MV-4-11 (cell line): ENCODE measurements at regions not wholly inside any gene's neighbourhood (a gene's known extent, or its start where the extent isn't known, plus 50 kb on each side); places are given as distances from the start of the nearest gene placed in this dataset.

ENCODE experiments used
- DNase-seq: peaks from one replicate; lab custom pipeline; 2025; lab: John Stamatoyannopoulos, UW

DNA sequence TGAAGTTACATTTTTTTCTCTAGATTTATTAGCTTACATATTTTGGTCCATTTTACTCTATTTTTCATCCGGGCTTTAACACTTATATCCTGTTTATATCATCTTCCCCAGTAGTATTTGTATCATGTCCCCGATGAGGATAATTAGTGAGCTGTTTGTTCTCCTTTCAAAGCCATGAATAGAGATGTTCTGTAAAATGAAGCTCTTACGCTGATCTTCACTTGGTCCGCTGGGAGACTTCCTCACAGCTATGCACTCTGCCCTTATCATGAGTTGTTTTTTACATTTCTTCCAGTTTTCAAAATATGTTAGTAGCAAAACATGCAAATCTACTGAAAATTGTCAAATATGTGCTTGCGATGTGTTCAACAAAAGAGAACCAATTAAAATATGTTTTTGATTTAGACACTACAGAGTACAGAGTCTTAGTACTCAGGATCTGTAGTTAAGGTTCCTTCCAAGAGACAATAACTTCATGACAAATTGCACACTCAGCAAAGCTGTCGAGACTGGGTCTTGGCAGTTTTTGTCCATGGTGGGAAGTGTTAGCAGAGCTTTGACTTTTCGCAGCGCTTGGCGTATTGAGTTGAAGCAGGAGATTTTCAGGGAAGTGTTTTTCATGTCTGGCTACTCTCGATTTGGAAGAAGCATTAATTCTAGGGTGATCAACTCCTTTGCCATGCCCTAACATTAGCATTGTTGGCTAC is 292.0 kb upstream of the ADAMTS5 start:
- no peak for DNase-seq

DNA sequence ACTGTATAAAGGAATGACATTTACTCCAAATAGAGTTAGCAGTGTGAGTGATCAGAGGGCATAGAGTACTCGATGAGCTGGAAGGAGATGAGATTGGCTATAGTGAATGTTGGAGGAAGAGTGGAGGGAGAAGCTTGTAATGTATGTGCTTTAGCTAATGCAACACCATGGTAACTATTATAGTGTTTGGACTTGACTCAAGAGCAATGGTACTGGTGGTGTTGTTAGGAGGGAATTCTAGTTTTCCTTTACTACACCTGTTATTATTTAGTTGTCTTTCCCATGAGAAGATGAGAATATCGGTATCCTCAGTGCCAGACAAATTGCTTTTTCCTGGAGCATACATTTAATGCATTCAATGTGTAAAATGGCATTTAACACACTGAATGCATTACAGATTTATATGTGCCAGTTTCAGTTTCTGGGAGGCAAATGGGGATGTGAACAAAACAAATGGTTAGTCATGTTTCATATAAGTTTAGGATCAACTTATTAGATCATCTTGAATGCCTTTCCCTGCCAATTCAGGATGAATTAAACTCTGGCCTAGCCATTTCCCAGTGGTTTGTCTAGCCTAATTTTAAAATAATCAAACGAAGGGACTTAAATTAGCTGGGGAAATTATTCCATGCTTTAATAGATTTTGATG is 291.1 kb upstream of the ADAMTS5 start:
- DNase-seq = no peak

DNA sequence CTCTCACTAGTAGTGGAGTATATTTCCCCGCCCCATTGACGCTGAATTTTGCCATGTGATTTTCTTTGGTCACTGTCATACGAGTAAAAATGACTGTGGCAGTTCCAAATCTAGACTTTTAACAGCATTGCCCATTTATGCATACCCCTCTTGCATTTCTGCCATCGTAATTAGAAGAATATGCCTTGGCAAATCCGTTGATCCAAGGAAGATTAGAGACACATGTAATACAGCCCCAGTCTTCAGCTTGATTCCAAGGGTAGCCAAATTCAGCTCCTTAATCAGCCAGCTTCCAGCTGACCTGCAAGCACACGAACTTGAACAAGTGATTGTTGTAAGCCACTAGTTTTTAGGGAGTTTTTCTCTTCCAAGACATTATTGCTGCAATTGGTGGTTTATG is 290.3 kb upstream of the ADAMTS5 start:
- no peak for DNase-seq

DNA sequence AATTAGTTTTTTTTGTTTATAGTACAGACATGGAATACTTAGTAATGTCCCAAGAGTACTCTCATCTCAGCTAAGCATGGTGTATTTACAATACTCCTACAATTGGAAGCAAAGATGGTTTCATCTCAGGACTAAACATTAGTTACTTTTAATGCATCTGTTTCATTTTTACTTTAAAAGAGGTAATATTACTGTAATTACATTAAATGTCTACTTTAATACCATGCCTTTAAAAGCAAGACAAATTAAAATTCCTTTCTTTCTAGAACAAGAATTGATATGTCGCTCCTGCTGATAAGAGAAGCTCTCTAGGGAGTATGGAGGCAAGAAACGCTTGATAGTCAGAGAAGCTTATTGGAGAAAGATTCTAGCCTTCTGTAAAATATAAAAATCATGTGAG is 284.9 kb upstream of the ADAMTS5 start:
- no peak for DNase-seq

DNA sequence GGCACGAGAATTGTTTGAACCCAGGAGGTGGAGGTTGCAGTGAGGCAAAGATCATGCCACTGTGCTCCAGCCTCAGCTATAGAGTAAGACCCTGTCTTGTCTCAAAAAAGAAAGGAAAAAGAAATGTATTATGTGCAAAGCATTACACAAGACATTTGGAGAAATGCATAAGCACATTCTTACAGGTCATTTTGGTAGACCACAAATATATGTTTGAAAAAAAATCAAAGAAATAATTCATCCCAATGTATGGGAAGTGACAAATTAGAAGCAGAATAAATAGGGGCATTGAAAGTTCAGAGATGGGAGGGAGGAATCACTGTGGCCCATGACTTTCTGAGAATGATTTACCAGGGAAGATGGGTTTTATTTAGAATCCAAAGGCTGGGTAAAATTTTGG is 283.5 kb upstream of the ADAMTS5 start:
- DNase-seq = no peak

DNA sequence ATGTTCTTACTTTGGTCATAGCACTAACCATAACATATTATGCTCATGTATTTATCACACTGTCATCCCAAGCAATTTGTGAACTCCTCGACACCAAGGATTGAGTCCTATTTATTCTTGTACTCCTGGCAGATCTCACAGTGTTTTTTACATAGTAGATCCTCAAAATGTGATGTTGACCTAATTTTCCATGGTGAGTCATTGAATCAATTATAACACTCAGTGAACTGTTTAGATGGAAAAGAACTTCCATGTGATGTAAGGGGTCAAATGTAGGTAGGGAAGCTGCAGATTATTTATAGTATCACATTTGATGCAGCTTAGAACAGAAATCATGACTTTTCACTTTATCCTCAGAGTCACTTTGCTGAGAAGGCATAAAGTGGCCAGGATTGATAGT is 281.9 kb upstream of the ADAMTS5 start:
- DNase-seq = no peak

DNA sequence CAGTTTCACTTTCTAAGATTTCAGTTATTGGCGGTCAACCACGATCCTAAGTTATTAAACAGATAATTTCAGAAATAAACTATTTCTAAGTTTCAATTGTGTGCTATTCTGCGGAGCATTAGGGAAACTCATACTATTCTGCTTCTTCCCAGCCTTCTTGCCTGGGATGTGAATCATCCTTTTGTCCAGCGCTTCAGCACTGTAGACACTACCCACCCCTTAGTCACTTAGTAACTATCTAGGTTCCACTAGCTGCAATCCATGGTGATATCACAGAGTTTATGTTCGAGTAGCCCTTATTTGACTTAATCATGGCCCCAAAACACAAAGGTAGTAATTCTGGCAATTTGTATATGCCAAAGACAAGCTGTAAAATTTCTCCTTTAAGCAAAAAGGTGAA is 279.9 kb upstream of the ADAMTS5 start:
- no peak for DNase-seq

DNA sequence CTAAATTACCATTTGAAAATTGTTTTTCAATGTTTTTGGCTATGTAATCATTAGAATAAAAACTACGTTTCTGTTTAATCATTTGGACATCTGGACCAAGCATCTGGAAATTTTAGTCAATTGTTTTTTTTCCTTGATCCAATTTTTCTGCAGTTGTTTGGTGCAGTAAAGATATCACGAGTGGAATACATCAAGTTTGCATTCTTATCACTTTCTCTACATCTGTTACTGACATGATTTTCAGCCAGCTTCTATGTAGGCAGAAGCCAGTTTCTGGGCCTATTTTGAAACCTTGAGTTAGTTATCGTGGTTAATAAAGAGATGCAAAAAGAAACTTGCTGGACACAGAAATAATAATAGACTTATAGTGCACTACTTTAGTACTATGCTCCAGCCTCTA is 277.9 kb upstream of the ADAMTS5 start:
- no peak for DNase-seq

DNA sequence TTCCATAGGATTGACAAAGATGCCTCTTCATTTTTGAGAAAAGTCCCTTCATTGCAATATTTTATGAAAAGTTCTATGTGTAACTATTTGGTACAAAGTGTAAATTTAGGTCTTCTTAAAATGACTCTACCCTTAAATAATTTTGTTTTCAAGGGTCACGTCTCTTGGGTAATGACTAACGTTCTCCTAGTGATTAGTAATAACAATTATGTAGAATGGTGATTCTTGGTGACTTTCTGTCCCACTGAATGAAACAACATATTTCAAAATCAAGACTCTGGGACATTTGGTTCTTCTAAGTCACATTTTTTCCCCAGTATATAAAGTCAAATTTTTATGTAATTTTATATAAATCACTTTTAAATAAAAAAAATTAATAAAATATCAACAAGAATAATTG is 277.5 kb upstream of the ADAMTS5 start:
- no peak for DNase-seq

DNA sequence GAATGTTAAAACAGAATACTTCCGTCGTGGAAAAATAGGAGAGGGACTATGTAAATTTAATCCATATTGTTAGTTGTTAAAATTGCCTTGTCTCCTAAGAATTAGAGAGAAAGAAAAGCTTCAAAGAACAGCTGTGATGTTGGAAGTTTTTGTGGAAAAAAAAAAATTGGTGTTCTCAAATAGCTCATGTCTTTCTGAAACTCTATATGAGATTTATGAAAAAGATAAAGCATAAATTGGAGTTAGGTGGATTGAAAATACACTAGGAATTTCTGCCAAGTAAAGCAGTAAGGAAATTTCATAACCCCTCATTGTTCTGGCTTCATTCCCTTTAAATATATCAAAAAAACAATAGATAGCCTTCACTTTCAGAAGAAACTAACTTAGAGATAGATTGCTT is 274.0 kb upstream of the ADAMTS5 start:
- DNase-seq = no peak

DNA sequence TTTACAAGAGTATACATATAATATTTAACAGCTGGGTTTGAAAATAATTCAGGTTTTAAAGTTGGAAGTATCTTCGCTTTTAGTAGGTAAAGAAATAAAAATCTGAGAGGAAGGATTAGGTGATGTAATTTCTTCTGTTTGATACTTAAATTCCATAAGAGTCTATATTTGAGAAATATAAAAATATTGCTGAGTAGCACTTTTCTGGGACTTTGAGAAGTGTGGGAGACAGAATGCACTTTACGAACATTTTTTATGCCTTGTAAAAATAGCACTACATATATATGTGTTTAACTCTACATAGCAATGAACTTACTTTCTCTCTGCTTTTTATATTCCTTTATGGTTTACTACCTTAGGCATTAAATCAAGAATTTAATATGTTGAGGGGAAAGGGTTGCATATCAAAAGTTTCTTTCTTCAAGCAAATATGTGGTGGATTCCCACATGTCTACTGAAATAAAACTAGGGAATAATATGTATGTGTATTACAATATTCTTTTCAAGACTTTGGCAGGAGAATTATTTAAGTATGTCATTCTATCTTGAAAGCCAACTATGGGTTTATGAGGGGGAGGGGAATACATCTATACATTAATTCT is 266.7 kb upstream of the ADAMTS5 start:
- DNase-seq = no peak

DNA sequence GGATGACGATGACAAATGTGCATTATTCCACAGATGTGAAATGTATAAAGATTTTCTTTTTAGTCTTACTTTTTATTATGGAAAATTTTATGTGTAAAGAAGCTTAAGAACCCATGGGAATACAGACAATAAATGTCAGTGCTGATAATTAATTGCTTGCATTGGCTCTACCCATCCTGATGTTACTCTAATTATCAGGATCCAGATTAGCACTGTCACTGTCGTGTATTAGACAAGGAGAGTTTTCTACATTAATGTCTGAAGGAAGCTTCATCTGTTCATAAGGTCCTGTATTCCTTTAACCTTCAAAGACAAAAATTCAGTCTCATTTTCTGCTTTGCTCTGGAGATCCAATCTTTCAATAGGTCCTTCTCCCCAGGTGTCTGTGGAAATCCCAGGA is 259.1 kb upstream of the ADAMTS5 start:
- no peak for DNase-seq

DNA sequence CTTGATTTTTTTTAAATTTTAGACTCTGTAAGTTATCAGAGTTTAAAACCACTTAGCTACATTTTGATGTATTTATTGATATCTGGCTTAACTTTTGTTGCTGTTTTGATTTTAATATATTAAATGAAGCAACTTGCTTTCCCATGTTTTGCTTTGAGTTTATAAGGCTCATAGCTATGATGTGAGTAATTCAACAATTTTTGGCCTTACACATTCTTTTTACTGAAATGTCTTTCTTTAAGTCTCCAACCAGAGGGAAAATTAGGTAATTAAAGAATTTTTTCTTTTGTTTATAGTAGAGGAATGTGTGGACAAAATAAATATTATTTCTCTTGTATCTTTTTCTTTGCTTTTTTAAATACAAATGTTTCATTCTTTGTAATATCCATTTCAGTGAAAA is 258.3 kb upstream of the ADAMTS5 start:
- DNase-seq = no peak

DNA sequence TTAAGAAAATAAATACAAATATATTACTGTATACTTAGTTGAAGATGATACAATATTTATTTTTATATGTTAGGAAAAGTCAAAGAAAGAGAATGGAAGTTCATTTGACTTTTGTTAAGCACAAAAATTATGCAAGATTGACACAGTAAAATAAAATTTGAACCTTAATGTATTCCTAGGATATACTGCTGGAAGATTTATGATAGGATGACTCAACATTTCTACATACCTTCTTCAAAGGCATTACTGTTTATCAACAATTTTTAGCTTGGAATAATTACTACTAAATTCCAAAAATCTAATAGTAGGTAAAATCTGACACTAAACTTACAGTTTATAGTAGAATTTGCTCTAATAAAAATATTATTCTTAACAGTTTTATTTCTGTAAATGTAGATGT is 257.3 kb upstream of the ADAMTS5 start:
- DNase-seq = no peak

DNA sequence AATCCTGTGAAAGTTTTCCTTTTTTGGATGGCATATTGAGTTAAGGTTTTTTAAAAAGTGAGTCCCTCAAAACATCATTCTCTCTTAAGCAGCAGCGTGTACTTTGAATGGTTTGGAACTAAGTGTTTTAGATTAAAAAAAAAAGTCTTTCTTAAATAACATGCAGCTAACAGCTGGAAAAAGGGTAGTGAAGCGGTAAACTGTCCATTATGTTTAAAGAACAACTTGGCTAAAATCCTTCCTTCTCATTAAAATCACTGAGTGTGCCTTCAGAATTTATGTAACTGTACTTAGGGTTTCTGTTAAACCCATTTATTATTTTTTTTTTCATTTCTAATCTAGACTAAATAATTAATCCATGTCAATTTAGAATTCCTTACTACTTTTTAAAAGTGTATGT is 254.2 kb upstream of the ADAMTS5 start:
- DNase-seq = no peak

DNA sequence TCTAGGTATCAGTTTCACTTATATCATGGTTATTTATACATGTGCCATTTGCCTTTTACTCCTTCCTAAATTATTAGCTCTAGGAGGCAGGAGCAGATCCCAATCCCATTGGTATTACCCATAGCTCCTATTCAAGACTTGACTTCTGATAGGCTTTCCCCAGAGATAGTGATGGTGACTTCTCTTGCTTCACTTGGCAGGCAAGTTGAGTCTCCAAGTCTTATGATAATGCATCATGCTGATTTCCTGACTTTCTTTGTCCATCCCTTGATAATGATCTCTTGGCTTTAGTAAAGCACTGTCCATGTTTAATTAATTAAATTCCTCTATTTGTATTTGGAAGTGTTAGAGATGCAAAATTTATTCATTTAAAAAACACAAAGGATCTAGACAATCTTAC is 253.5 kb upstream of the ADAMTS5 start:
- DNase-seq = no peak

DNA sequence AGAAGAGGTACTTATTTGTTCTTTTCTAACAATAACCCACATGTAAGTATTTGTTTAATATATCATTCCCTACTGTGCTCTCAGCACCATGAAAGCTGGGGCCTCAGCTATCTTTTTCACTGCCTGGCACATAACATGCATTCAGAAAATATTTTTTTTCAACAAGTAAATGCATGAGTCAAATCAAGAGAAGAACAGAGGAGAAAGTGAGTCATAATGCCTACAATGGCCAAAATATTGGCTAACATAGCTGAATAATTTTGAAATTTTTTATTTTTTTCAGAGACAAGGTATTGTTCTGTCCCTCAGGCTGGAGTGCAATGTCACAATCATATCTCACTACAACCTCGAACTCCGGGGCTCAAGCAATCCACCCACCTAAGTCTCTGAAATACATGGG is 252.2 kb upstream of the ADAMTS5 start:
- DNase-seq = no peak

DNA sequence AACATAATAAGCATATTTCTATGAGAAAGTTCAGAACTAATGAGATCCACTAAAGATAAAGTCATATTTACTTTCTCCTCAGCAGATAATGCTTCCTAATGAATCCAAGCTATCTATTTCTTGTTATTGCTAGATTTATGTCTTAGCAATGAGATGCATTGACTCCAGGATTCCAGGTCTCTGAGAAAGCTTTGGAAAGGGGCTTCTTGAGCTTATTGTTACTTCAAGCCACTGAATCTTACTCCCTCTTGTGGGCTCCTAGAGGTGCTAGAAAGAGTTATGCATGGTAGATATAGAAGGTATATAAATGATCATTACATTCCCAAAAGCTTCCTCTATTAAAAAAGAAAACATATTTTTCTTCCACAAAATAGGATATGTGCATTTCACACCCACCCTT is 246.4 kb upstream of the ADAMTS5 start:
- DNase-seq = no peak

DNA sequence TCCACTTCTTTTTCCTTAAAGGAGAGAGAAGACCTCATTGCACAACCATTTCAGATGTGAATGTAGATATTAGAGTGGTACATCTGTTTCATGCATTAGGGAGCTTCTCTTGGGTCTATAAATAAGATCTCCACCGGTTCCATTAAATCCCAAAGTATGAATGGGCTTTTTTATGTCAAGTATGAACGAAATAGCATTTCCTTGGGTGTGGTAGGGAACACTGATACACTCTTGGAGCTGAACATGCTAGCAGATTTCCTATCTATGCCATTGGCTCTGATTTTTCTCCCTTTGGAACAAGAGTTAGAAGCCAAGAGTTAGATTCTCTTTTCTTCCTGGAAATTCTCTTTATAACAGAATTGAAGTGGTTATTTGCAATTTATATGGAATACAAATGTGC is 245.6 kb upstream of the ADAMTS5 start:
- DNase-seq = no peak

DNA sequence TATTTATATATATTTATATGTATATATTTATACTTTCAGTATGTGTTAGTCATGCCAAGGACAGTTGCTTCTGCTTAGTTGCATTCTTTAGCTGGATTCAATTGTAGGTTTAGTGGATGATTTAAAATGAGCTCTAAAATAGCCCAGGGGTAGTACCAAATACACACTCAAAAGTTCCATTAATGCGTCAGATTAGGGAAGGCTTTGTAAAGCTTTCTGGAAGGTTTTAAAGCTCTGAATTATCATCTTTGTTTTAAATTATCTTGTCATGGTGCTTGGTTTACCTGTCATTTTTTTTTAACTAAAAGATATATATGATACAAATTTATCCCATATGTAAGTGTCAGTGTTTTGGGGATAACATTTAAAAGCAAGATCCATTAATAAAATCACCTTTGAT is 242.7 kb upstream of the ADAMTS5 start:
- DNase-seq = no peak

DNA sequence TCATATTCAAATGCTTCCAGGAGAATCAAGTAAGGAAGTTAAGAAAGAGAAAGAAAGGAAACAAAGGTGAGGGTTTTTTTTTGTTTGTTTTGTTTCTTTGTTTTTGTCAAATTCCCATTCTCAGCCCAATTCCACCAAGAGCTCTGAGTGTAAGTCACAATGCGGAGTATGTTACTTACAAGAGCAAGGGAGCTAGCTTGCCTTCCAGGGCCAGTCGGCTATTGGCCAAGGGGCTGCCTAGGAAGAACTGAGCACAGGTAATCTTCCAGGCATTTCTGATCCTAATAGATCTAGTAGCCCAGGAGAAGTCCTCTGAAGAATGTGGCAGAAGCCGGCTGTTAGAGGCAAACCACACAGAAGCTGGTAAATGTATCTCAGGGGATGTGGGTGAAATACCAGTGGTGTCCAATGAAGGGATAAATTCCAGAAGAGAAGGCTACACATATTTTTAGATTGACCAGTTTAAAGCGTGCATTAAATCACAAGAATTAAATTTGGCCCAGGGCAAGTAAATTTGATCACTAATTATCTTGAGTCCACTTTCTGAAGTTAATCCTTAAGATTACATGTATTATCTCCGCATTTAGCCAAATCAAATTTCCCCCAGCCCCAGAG is 239.6 kb upstream of the ADAMTS5 start:
- DNase-seq = no peak

DNA sequence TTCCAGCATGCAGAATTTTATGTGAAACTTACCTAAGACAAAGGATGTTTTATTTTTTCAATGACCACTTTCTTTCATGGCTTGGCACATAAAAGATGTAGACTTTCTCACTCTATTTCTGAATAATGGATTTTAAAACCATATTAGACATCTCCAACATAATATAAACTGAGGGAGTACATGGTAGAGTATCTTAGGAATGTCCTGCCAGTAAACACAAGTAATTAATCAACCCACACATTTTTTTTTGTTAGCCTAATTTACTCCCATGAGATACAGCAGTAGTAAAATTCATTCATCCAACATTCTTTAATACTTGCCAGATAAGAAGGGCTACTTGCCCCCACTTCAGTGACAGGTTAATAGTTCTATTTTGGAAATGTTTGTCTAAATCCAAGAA is 235.4 kb upstream of the ADAMTS5 start:
- no peak for DNase-seq

DNA sequence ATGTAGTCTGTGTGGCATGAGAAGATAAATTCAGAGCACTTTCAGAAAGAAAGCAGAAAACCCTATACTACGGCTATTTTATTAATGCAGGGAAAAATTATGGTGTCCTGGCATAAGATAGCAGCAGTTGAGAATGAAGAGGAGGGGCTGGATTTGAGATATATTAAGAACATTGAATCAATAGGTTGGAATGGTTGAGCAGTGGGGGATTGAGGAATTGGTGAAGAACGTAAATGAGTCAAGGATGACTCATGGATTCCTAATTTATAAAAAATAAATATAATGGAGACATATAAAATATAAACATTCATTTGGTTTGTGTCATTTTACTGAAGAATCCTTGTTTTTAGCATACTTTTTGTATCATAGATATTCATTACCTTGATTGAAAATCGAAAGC is 234.3 kb upstream of the ADAMTS5 start:
- DNase-seq = no peak
